ENCODE measurements at regions not wholly inside any gene's neighbourhood (a gene's known extent, or its start where the extent isn't known, plus 50 kb on each side); places are given as distances from the start of the nearest gene placed in this dataset.

DNA sequence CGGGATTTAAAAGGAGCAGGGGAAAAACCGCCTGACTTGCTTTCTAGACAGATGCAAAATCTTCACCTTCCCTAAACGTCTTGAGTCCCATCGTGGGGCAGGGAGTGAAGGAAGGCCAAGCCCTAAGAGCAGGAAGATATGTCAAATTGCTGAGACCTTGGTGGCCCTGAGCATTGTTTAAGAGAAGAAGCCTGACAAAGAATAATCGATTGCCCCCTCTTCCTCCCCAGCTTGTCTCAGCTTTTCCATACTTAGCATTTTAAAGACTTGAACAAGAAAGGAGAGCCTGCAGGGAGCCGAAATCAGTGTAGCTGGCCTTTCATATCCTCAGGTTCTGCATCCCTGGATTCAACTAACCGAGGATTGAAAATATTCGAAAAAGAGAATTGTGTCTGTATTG is 157.6 kb upstream of the DLX2 start:
- no peak for TF ChIP-seq CHD2 (IDR thresholded peaks at IDR 0.05; ENCODE audit: low read length, partially characterized antibody)
- TF ChIP-seq, protein P1, sequence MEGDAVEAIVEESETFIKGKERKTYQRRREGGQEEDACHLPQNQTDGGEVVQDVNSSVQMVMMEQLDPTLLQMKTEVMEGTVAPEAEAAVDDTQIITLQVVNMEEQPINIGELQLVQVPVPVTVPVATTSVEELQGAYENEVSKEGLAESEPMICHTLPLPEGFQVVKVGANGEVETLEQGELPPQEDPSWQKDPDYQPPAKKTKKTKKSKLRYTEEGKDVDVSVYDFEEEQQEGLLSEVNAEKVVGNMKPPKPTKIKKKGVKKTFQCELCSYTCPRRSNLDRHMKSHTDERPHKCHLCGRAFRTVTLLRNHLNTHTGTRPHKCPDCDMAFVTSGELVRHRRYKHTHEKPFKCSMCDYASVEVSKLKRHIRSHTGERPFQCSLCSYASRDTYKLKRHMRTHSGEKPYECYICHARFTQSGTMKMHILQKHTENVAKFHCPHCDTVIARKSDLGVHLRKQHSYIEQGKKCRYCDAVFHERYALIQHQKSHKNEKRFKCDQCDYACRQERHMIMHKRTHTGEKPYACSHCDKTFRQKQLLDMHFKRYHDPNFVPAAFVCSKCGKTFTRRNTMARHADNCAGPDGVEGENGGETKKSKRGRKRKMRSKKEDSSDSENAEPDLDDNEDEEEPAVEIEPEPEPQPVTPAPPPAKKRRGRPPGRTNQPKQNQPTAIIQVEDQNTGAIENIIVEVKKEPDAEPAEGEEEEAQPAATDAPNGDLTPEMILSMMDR (IDR thresholded peaks at IDR 0.05) = no peak
- no peak for TF ChIP-seq EHMT2 (IDR thresholded peaks at IDR 0.05; ENCODE audit: low read depth)
- TF ChIP-seq CHD4 (IDR thresholded peaks at IDR 0.05; ENCODE audit: borderline replicate concordance) = no peak
- TF ChIP-seq REST (IDR thresholded peaks at IDR 0.05) = no peak
- TF ChIP-seq HOXA7 (CRISPR knock-in tag; IDR thresholded peaks at IDR 0.05) = no peak
- TF ChIP-seq MAX (IDR thresholded peaks at IDR 0.05) = no peak

Measured in A549 (cell line).